Neuronal stem cell (in vitro differentiated cells): ENCODE measurements at regions not wholly inside any gene's neighbourhood (a gene's known extent, or its start where the extent isn't known, plus 50 kb on each side); places are given as distances from the start of the nearest gene placed in this dataset.

Experiments
- DNase-seq: peaks from one replicate; pipeline ENCODE4 v3.0.0-alpha.2; 2013; ENCODE audit warnings: low spot score
- H2AFZ ChIP-seq: one replicate; pipeline ENCODE4 v1.6.1; 2013; ENCODE audit warnings: mild to moderate bottlenecking, low read length, inconsistent platforms
- H2AK5ac ChIP-seq: 2 replicates; pipeline ENCODE4 v1.6.1; 2013; ENCODE audit warnings: low read depth, mild to moderate bottlenecking, inconsistent platforms, low read length, moderate library complexity, mixed read lengths
- H2BK120ac ChIP-seq: 2 replicates; pipeline ENCODE4 v1.6.1; 2013; ENCODE audit warnings: low read depth, mild to moderate bottlenecking, inconsistent platforms, low read length, moderate library complexity, mixed read lengths
- H2BK12ac ChIP-seq: one replicate; pipeline ENCODE4 v1.6.1; 2013; ENCODE audit warnings: low read length, inconsistent platforms
- H2BK15ac ChIP-seq: 2 replicates; pipeline ENCODE4 v1.6.1; 2013; ENCODE audit warnings: mild to moderate bottlenecking, low read length, inconsistent platforms, mixed read lengths
- H2BK5ac ChIP-seq: one replicate; pipeline ENCODE4 v1.6.1; 2013; ENCODE audit warnings: inconsistent platforms, mild to moderate bottlenecking, low read length, moderate library complexity
- H3K14ac ChIP-seq: one replicate; pipeline ENCODE4 v1.6.1; 2013; ENCODE audit warnings: low read length, inconsistent platforms
- H3K18ac ChIP-seq: 2 replicates; pipeline ENCODE4 v1.6.1; 2013; ENCODE audit warnings: low read length, inconsistent platforms
- H3K23ac ChIP-seq: 2 replicates; pipeline ENCODE4 v1.6.1; 2013; ENCODE audit warnings: low read depth, mild to moderate bottlenecking, mixed read lengths, low read length, inconsistent platforms; ENCODE audit not compliant: poor library complexity
- H3K27ac ChIP-seq: replicated peaks from 3 replicates; pipeline ENCODE4 v1.5.1; 2013; ENCODE audit warnings: low read length, inconsistent platforms
- H3K27me3 ChIP-seq, 3 experiments: 2 replicates each; pipeline ENCODE4 v1.6.1; 2013; ENCODE audit warnings: low read length in 3 of 3, mild to moderate bottlenecking in 2 of 3, inconsistent platforms in 1 of 3, low read depth in 1 of 3, mixed read lengths in 1 of 3, moderate library complexity in 1 of 3; ENCODE audit not compliant: control insufficient read depth in 3 of 3, insufficient read depth in 3 of 3
- H3K36me3 ChIP-seq, 2 donors: replicated peaks in 1 of 2; 2 replicates each; pipeline ENCODE4 v1.6.1; 2013; ENCODE audit warnings: low read length in 2 of 2; ENCODE audit not compliant: control insufficient read depth in 2 of 2, insufficient read depth in 2 of 2
- H3K4ac ChIP-seq: 2 replicates; pipeline ENCODE4 v1.6.1; 2013; ENCODE audit warnings: inconsistent platforms, mild to moderate bottlenecking, low read length, moderate library complexity
- H3K4me1 ChIP-seq, 2 donors: 1 replicate in 1 of 2; 2 replicates in 1 of 2; pipeline ENCODE4 v1.6.1; 2013; ENCODE audit warnings: low read length in 2 of 2, low read depth in 1 of 2; ENCODE audit not compliant: control insufficient read depth in 2 of 2, insufficient read depth in 1 of 2
- H3K4me2 ChIP-seq: one replicate; pipeline ENCODE4 v1.6.1; 2013; ENCODE audit warnings: mild to moderate bottlenecking, low read length, inconsistent platforms; ENCODE audit not compliant: insufficient read depth, poor library complexity, severe bottlenecking
- H3K4me3 ChIP-seq, 2 donors: 2 replicates each; pipeline ENCODE4 v1.5.1; 2013; ENCODE audit warnings: low read length in 2 of 2, mild to moderate bottlenecking in 2 of 2, inconsistent platforms in 1 of 2, moderate library complexity in 1 of 2
- H3K79me1 ChIP-seq: one replicate; pipeline ENCODE4 v1.6.1; 2013; ENCODE audit warnings: low read depth, mild to moderate bottlenecking, inconsistent platforms, low read length, moderate library complexity
- H3K9ac ChIP-seq: one replicate; pipeline ENCODE4 v1.6.1; 2013; ENCODE audit warnings: mild to moderate bottlenecking, low read depth, low read length, inconsistent platforms; ENCODE audit not compliant: poor library complexity
- H3K9me3 ChIP-seq, 2 donors: replicated peaks in 1 of 2; 2 replicates each; pipeline versions ENCODE3 to v1.6.1; 2013; ENCODE audit warnings: low read length in 2 of 2, mild to moderate bottlenecking in 2 of 2, inconsistent platforms in 1 of 2, low read depth in 1 of 2, mixed read lengths in 1 of 2, moderate library complexity in 1 of 2; ENCODE audit not compliant: control insufficient read depth in 2 of 2, insufficient read depth in 1 of 2
- H4K8ac ChIP-seq: one replicate; pipeline ENCODE4 v1.6.1; 2013; ENCODE audit warnings: low read depth, mild to moderate bottlenecking, inconsistent platforms, low read length, moderate library complexity
- H4K91ac ChIP-seq: one replicate; pipeline ENCODE4 v1.6.1; 2013; ENCODE audit warnings: low read length, low read depth, mild to moderate bottlenecking, inconsistent platforms; ENCODE audit not compliant: poor library complexity
- WGBS, 2 donors: extraction: QIAGEN DNeasy Blood & Tissue Kit; methylation state at CpG; one replicate each; pipeline ENCODE4 v1.1.7; 2013; ENCODE audit warnings: missing lambda C conversion rate in 2 of 2, mixed read lengths in 1 of 2; ENCODE audit not compliant: insufficient read length in 2 of 2, insufficient replicate concordance in 1 of 2; ENCODE audit errors: extremely low coverage in 2 of 2; 5-methylcytosine and 5-hydroxymethylcytosine counted together

DNA sequence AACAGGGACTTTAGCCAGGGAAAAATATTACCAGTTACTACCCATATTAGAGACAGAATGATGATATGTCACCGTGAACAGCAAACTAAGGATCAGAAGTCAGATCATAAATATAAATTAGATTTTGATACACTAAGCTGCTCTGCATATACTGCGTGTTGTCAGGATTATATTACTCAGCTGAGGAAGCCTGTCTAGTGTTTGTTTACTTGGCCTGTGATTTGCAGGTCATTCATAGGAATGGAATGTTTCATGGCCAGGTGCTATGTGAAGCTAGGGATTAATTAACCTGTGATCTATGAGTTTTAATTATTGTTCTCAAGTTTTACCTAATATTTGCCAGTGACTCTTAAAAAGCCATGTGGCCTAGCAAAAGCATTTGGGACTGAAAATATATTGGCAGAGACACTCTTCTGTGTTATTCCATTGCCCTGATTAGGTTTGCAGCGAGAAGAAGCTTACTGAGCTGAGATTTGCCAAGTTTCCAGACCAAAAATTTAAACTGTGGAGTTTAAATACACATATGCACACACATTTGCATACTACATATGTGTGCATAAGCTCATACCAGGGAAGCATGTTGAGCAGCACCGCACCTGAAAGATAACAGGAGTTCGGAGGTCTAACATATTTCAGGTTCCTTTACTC lies 496.3 kb upstream of the GRIA1 start:
- no peaks in the 10 kb centered on the region for H3K4me1 ChIP-seq
- WGBS, 2 donors: no CpG with 5 or more reads among the region's 5 CpGs
- no peak overlapping the region for H2BK12ac ChIP-seq
- H4K8ac ChIP-seq: no peak overlapping the region
- H4K91ac ChIP-seq: no peak overlapping the region
- no peak for DNase-seq
- no peak overlapping the region for H2BK120ac ChIP-seq
- no peak overlapping the region for H3K18ac ChIP-seq
- no peaks in the 10 kb centered on the region for H3K27me3 ChIP-seq
- no peak overlapping the region for H3K23ac ChIP-seq
- no peaks in the 10 kb centered on the region for H3K79me1 ChIP-seq
- no peak overlapping the region for H2BK5ac ChIP-seq
- H3K14ac ChIP-seq: no peak overlapping the region
- H3K4ac ChIP-seq: no peak overlapping the region
- H3K4me2 ChIP-seq: no peak overlapping the region
- no peak overlapping the region for H3K9ac ChIP-seq
- H2AFZ ChIP-seq: no peak overlapping the region
- no peak overlapping the region for H2AK5ac ChIP-seq
- H2BK15ac ChIP-seq: no peak overlapping the region
- H3K9me3 ChIP-seq: no peaks in the 10 kb centered on the region
- H3K4me3 ChIP-seq: no peak overlapping the region
- H3K27ac ChIP-seq: no peak overlapping the region
- no peaks in the 10 kb centered on the region for H3K36me3 ChIP-seq

DNA sequence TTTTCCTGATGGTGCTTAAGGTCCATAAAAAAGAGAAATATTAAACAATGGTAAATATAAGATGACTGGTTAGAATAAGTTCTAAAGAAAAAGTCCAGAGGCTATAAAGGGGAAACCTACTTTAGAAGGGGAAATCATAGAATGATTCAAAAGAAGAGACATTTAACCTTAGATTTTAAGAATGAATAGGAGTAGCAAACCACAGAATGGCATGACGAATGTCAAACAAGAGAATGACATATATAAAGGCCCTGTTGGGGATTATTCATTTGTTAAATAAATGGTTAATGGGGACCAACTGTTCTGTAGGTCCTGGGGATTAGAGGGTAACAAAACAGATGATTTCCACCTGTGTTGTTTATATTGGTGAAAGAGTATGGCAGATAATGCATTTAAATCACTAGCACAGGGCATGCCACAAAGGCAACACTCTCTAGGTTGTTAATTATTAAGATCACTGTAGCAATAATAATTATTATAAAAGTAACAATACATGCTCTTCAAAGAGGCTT lies 495.2 kb upstream of the GRIA1 start:
- Histone ChIP-seq H3K9me3 (no peaks in the 10 kb centered on the region), H3K14ac (no peak overlapping the region), H3K4me2 (no peak overlapping the region), H2AFZ (no peak overlapping the region), H3K27ac (no peak overlapping the region), H2BK15ac (no peak overlapping the region), H3K23ac (no peak overlapping the region), H4K8ac (no peak overlapping the region), H2BK120ac (no peak overlapping the region), H2AK5ac (no peak overlapping the region), H3K79me1 (no peaks in the 10 kb centered on the region), H3K27me3 (no peaks in the 10 kb centered on the region), H4K91ac (no peak overlapping the region), H3K9ac (no peak overlapping the region), H3K18ac (no peak overlapping the region), H2BK12ac (no peak overlapping the region), H3K4me3 (no peak overlapping the region), H2BK5ac (no peak overlapping the region), H3K4me1 (no peaks in the 10 kb centered on the region), H3K4ac (no peak overlapping the region), H3K36me3 (no peaks in the 10 kb centered on the region)
- DNase-seq: no peak
- whole genome bisulfite sequencing, 2 donors: no CpG with 5 or more reads among the region's 1 CpG

DNA sequence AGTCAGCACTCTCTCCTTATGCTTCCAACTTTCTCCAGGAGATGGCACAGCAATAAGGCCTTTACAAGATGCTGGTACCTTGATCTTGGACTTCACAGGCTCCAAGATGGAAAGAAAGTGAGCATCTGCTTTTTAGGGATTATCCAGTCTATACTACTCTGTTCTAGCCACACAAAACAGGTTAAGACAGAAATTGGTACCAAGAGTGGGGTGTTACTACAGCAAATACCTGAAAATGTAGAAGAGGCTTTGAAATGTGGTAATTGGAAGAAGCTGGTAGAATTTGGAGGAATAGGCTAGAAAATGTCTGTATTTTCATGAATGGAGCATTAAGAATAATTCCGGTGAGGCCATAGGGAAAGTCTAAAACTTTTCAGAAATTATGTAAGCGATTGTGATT lies 484.8 kb upstream of the GRIA1 start:
- Histone ChIP-seq H3K27ac (no peak overlapping the region), H2AK5ac (no peak overlapping the region), H3K9ac (no peak overlapping the region), H3K23ac (no peak overlapping the region), H3K9me3 (peaks cover 0 to 4% of the 10 kb centered on the region in 2 donors), H3K14ac (no peak overlapping the region), H3K27me3 (no peaks in the 10 kb centered on the region), H3K79me1 (no peaks in the 10 kb centered on the region), H3K4ac (no peak overlapping the region), H2BK15ac (no peak overlapping the region), H3K18ac (no peak overlapping the region), H3K4me1 (no peaks in the 10 kb centered on the region), H4K91ac (no peak overlapping the region), H3K36me3 (no peaks in the 10 kb centered on the region), H3K4me3 (no peak overlapping the region), H2AFZ (no peak overlapping the region), H2BK12ac (no peak overlapping the region), H2BK5ac (no peak overlapping the region), H2BK120ac (no peak overlapping the region), H4K8ac (no peak overlapping the region), H3K4me2 (no peak overlapping the region)
- WGBS, 2 donors: 100% methylated on average over 1 of the region's 2 CpGs; no CpG with 5 or more reads in 1 of the 2 donors
- no peak for DNase-seq

DNA sequence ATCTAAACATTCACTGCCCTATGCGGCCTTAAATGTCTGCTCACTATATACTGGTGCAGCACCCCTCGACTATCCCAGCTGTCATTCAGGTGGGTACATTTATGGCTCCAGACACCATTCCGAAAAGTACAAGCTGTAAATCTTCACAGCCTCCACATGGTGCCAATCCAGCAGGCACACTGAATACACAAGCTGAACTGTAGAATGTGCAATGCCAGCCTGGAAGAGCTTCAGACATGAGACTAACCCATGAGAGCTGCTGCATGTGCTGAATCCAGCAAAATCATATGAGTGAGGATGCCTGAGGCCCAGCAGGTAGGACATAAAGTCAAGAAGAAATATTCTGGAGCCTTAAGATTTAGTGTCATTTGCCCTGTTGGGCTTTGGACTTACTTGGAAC lies 483.8 kb upstream of the GRIA1 start:
- Histone ChIP-seq H3K4me1 (no peaks in the 10 kb centered on the region), H4K8ac (no peak overlapping the region), H3K79me1 (no peaks in the 10 kb centered on the region), H3K4me2 (no peak overlapping the region), H4K91ac (no peak overlapping the region), H2AK5ac (no peak overlapping the region), H3K23ac (no peak overlapping the region), H2BK15ac (no peak overlapping the region), H2BK120ac (peak overlapping the region; percentile 24), H2AFZ (no peak overlapping the region), H2BK5ac (no peak overlapping the region), H3K4ac (no peak overlapping the region), H3K14ac (no peak overlapping the region), H3K9ac (no peak overlapping the region), H3K18ac (no peak overlapping the region), H3K4me3 (no peak overlapping the region), H3K27ac (no peak overlapping the region), H3K27me3 (no peaks in the 10 kb centered on the region), H2BK12ac (no peak overlapping the region), H3K9me3 (peaks cover 0 to 4% of the 10 kb centered on the region in 2 donors), H3K36me3 (no peaks in the 10 kb centered on the region)
- WGBS, 2 donors: no CpG with 5 or more reads among the region's 3 CpGs
- no peak for DNase-seq
